Liver (tissue), 8 donors: ENCODE measurements at regions not wholly inside any gene's neighbourhood (a gene's known extent, or its start where the extent isn't known, plus 50 kb on each side); places are given as distances from the start of the nearest gene placed in this dataset.
"Not testable (repeated sequence)": the region's sequence is repeated elsewhere in the genome, so short reads cannot be mapped to it uniquely, and the experiment has no call there.

Source experiments
- DNase-seq: peaks from one replicate; pipeline ENCODE4 v3.0.0-alpha.2; 2017; ENCODE audit warnings: low spot score
- H3K27ac ChIP-seq, 2 donors: one replicate each; pipeline ENCODE4 v1.7.0; 2013; ENCODE audit warnings: inconsistent platforms in 2 of 2, low read length in 2 of 2, control low read depth in 1 of 2, low read depth in 1 of 2, mild to moderate bottlenecking in 1 of 2
- H3K27me3 ChIP-seq, 4 donors: one replicate each; pipeline versions ENCODE4 v1.6.1 to v1.7.0; 2013; ENCODE audit warnings: low read length in 3 of 4, inconsistent platforms in 1 of 4, mild to moderate bottlenecking in 1 of 4, moderate library complexity in 1 of 4; ENCODE audit not compliant: control insufficient read depth in 4 of 4, insufficient read depth in 4 of 4
- H3K36me3 ChIP-seq, 4 donors: one replicate each; pipeline versions ENCODE4 v1.6.1 to v1.7.0; 2013; ENCODE audit warnings: low read length in 3 of 4, mild to moderate bottlenecking in 3 of 4, low read depth in 1 of 4, moderate library complexity in 1 of 4; ENCODE audit not compliant: control insufficient read depth in 4 of 4, insufficient read depth in 3 of 4
- H3K4me1 ChIP-seq, 4 donors: one replicate each; pipeline versions ENCODE4 v1.6.1 to v1.7.0; 2013; ENCODE audit warnings: low read length in 3 of 4, mild to moderate bottlenecking in 3 of 4, moderate library complexity in 1 of 4; ENCODE audit not compliant: control insufficient read depth in 4 of 4, insufficient read depth in 4 of 4
- H3K4me3 ChIP-seq, 3 donors: one replicate each; pipeline versions ENCODE4 v1.6.1 to v1.7.0; 2013; ENCODE audit warnings: low read length in 3 of 3, control low read depth in 1 of 3, low read depth in 1 of 3, mild to moderate bottlenecking in 1 of 3
- H3K9ac ChIP-seq, 2 donors: one replicate each; pipeline ENCODE4 v1.7.0; 2013; ENCODE audit warnings: low read length in 2 of 2, mild to moderate bottlenecking in 2 of 2, moderate library complexity in 2 of 2, control low read depth in 1 of 2, low read depth in 1 of 2
- H3K9me3 ChIP-seq, 4 donors: one replicate each; pipeline versions ENCODE4 v1.6.1 to v1.7.0; 2013; ENCODE audit warnings: low read length in 3 of 4; ENCODE audit not compliant: control insufficient read depth in 4 of 4
- EGR1 ChIP-seq, 2 donors: IDR thresholded peaks; 2 replicates each; pipeline ENCODE4 v1.6.1; 2016 to 2018; ENCODE audit warnings: antibody characterized with exemption in 2 of 2, low read depth in 2 of 2
- FOXA1 ChIP-seq: IDR thresholded peaks from 2 replicates; pipeline ENCODE4 v1.6.1; 2016; ENCODE audit warnings: antibody characterized with exemption
- FOXA2 ChIP-seq: IDR thresholded peaks from 2 replicates; pipeline ENCODE4 v1.6.1; 2016; ENCODE audit warnings: antibody characterized with exemption
- GABPA ChIP-seq, 2 donors: IDR thresholded peaks in 1 of 2; conservative IDR thresholded peaks in 1 of 2; 2 replicates each; pipeline ENCODE4 v1.6.1; 2016; ENCODE audit warnings: antibody characterized with exemption in 2 of 2, mild to moderate bottlenecking in 1 of 2, moderate library complexity in 1 of 2
- HNF4A ChIP-seq, 2 donors: conservative IDR thresholded peaks; 2 replicates each; pipeline ENCODE4 v1.6.1; 2016; ENCODE audit warnings: antibody characterized with exemption in 2 of 2, mild to moderate bottlenecking in 2 of 2
- JUND ChIP-seq, 2 donors: IDR thresholded peaks; 2 replicates each; pipeline ENCODE4 v1.6.1; 2016; ENCODE audit warnings: antibody characterized with exemption in 2 of 2
- MAX ChIP-seq: IDR thresholded peaks from 2 replicates; pipeline ENCODE4 v1.6.1; 2016; ENCODE audit warnings: antibody characterized with exemption
- NR2F2 ChIP-seq: IDR thresholded peaks from 2 replicates; pipeline ENCODE4 v1.6.1; 2016; ENCODE audit warnings: antibody characterized with exemption
- RAD21 ChIP-seq, 2 donors: IDR thresholded peaks; 2 replicates each; pipeline ENCODE4 v1.6.1; 2016; ENCODE audit warnings: antibody characterized with exemption in 2 of 2, mild to moderate bottlenecking in 2 of 2
- REST ChIP-seq: IDR thresholded peaks from 2 replicates; pipeline ENCODE4 v1.6.1; 2016; ENCODE audit warnings: antibody characterized with exemption, mild to moderate bottlenecking
- RXRA ChIP-seq, 2 donors: IDR thresholded peaks; 2 replicates each; pipeline ENCODE4 v1.6.1; 2017 to 2018; ENCODE audit warnings: antibody characterized with exemption in 2 of 2, mild to moderate bottlenecking in 1 of 2
- SP1 ChIP-seq: IDR thresholded peaks from 2 replicates; pipeline ENCODE4 v1.6.1; 2018; ENCODE audit warnings: antibody characterized with exemption, mild to moderate bottlenecking
- TAF1 ChIP-seq: conservative IDR thresholded peaks from 2 replicates; pipeline ENCODE4 v1.6.1; 2016; ENCODE audit warnings: antibody characterized with exemption, mild to moderate bottlenecking
- YY1 ChIP-seq: IDR thresholded peaks from 2 replicates; pipeline ENCODE4 v1.6.1; 2016; ENCODE audit warnings: antibody characterized with exemption, mild to moderate bottlenecking
- ZBTB33 ChIP-seq: IDR thresholded peaks from 2 replicates; pipeline ENCODE4 v1.6.1; 2016; ENCODE audit warnings: antibody characterized with exemption
- WGBS: extraction: QIAGEN DNeasy Blood & Tissue Kit; methylation state at CpG from one replicate; pipeline ENCODE4 v1.1.7; 2013; 5-methylcytosine and 5-hydroxymethylcytosine counted together
- TF ChIP-seq, protein P1 (sequence below): fragments of 150-350 bp; IDR thresholded peaks from 2 replicates; pipeline ENCODE4 v1.5.1; 2017; ENCODE audit warnings: improper control_type of control experiment, low read depth, low read length; ENCODE audit not compliant: missing input control
- TF ChIP-seq, protein P2 (sequence below): IDR thresholded peaks from 2 replicates; pipeline ENCODE4 v1.6.1; 2016; ENCODE audit warnings: antibody characterized with exemption
- donor health status: healthy.
- donor health status: healthy.
- donor health status: healthy.
- donor health status: healthy.
- donor health status: healthy.

DNA sequence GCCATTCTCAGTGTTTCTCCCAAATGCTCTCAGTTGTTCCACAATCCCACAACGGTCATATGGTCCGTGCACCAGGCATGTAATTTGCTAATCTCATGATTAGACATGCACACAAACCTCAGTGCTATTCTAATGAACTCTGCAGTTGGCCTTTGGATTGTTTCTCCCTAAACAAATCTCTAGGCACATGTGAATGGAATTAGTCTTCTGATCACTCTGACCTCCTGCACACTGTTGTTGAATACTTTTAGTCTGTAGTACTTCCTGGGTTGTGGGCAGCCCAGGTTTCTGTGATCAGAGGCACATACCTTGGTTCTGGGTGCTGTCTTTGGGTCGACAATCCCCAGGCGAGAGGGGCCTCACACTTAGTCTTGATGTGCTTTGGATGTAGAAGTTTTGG is 498.7 kb upstream of the SPRED2 start (continued):
- TF ChIP-seq, protein P1, sequence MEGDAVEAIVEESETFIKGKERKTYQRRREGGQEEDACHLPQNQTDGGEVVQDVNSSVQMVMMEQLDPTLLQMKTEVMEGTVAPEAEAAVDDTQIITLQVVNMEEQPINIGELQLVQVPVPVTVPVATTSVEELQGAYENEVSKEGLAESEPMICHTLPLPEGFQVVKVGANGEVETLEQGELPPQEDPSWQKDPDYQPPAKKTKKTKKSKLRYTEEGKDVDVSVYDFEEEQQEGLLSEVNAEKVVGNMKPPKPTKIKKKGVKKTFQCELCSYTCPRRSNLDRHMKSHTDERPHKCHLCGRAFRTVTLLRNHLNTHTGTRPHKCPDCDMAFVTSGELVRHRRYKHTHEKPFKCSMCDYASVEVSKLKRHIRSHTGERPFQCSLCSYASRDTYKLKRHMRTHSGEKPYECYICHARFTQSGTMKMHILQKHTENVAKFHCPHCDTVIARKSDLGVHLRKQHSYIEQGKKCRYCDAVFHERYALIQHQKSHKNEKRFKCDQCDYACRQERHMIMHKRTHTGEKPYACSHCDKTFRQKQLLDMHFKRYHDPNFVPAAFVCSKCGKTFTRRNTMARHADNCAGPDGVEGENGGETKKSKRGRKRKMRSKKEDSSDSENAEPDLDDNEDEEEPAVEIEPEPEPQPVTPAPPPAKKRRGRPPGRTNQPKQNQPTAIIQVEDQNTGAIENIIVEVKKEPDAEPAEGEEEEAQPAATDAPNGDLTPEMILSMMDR, result no peak
- TF ChIP-seq SP1 (no peak), EGR1 (IDR thresholded peaks at IDR 0.05; ENCODE audit: low read depth in 2 of 2) (no peak), ZBTB33 (no peak), FOXA2 (no peak)

GRCh38 chr2:65930259-65930658 is 497.9 kb upstream of the SPRED2 start:
- DNase-seq, result no peak
- H3K9ac ChIP-seq, result no peak overlapping the region
- TF ChIP-seq, protein P2, sequence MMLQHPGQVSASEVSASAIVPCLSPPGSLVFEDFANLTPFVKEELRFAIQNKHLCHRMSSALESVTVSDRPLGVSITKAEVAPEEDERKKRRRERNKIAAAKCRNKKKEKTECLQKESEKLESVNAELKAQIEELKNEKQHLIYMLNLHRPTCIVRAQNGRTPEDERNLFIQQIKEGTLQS, result no peak
- TF ChIP-seq EGR1 (IDR thresholded peaks at IDR 0.05; ENCODE audit: low read depth in 2 of 2), result no peak
- no peak for TF ChIP-seq ZBTB33
- no peak for TF ChIP-seq GABPA (IDR thresholded peaks at IDR 0.05 in 1 of 2, conservative IDR thresholded peaks at IDR 0.05 in 1 of 2)
- TF ChIP-seq, protein P1, result no peak
- no peak for TF ChIP-seq SP1
- no peak for TF ChIP-seq RXRA (IDR thresholded peaks at IDR 0.05)
- TF ChIP-seq MAX, result no peak
- no peak for TF ChIP-seq YY1
- no peak for TF ChIP-seq NR2F2
- TF ChIP-seq TAF1, result no peak
- no peak for TF ChIP-seq HNF4A (conservative IDR thresholded peaks at IDR 0.05)
- no peak for TF ChIP-seq FOXA1
- TF ChIP-seq JUND (IDR thresholded peaks at IDR 0.05), result no peak
- TF ChIP-seq REST, result no peak
- no peak for TF ChIP-seq RAD21 (IDR thresholded peaks at IDR 0.05)
- no peaks in the 10 kb centered on the region for H3K4me1 ChIP-seq
- no peaks in the 10 kb centered on the region for H3K9me3 ChIP-seq
- no peak overlapping the region for H3K27ac ChIP-seq
- H3K36me3 ChIP-seq, result no peaks in the 10 kb centered on the region
- H3K4me3 ChIP-seq, result no peak overlapping the region
- no peaks in the 10 kb centered on the region for H3K27me3 ChIP-seq
- 94% methylated on average over 4 of the region's 4 CpGs for WGBS

DNA sequence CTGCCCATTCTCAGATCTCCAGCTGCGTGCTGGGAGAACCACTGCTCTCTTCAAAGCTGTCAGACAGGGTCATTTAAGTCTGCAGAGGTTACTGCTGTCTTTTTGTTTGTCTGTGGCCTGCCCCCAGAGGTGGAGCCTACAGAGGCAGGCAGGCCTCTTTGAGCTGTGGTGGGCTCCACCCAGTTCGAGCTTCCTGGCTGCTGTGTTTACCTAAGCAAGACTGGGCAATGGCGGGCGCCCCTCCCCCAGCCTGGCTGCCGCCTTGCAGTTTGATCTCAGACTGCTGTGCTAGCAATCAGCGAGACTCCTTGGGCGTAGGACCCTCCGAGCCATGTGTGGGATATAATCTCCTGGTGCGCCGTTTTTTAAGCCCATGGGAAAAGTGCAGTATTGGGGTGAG is 497.3 kb upstream of the SPRED2 start:
- not testable (repeated sequence) for H3K27ac ChIP-seq, H3K9me3 ChIP-seq, H3K4me3 ChIP-seq, H3K36me3 ChIP-seq, H3K4me1 ChIP-seq, H3K9ac ChIP-seq, DNase-seq, H3K27me3 ChIP-seq
- 75% methylated on average over 10 of the region's 10 CpGs for WGBS
